H1 (cell line): ENCODE measurements at regions not wholly inside any gene's neighbourhood (a gene's known extent, or its start where the extent isn't known, plus 50 kb on each side); places are given as distances from the start of the nearest gene placed in this dataset.

Experiments
- CTCF ChIA-PET: fragments of 300-600 bp; sonication (Branson Sonifier 250); formaldehyde crosslinking; loops from one replicate; lab custom pipeline; 2021; ENCODE audit not compliant: partially characterized antibody; lab: Charles Lee
- POLR2A ChIA-PET: fragments of 300-600 bp; sonication (Branson Sonifier 250); formaldehyde crosslinking; loops from one replicate; lab custom pipeline; 2021; ENCODE audit warnings: inconsistent platforms; ENCODE audit not compliant: partially characterized antibody; lab: Charles Lee
- DNase-seq, 2 experiments: peaks; one replicate each; pipeline versions ENCODE4 v3.0.0 to v3.0.0-alpha.2; 2010 to 2022; ENCODE audit warnings: low spot score in 2 of 2, low read depth in 1 of 2, mixed read lengths in 1 of 2
- FAIRE-seq: peaks from 2 replicates; lab custom pipeline; 2011; peaks lifted over from hg19 to GRCh38; lab: Jason Lieb, UNC
- H2AFZ ChIP-seq: 2 replicates; pipeline ENCODE4 v1.8.1; 2012; ENCODE audit warnings: low read length, inconsistent platforms
- H2AK5ac ChIP-seq: 2 replicates; pipeline ENCODE4 v1.6.1; 2013; ENCODE audit warnings: low read depth, low read length
- H2BK120ac ChIP-seq: replicated peaks from 2 replicates; pipeline ENCODE3; 2013; ENCODE audit warnings: low read depth, low read length, inconsistent platforms
- H2BK12ac ChIP-seq: 2 replicates; pipeline ENCODE4 v1.6.1; 2013; ENCODE audit warnings: low read depth, low read length
- H2BK15ac ChIP-seq: 2 replicates; pipeline ENCODE4 v1.6.1; 2013; ENCODE audit warnings: low read length
- H2BK20ac ChIP-seq: 2 replicates; pipeline ENCODE4 v1.6.1; 2013; ENCODE audit warnings: low read length
- H2BK5ac ChIP-seq: 2 replicates; pipeline ENCODE4 v1.6.1; 2013; ENCODE audit warnings: low read depth, low read length
- H3K14ac ChIP-seq: 2 replicates; pipeline ENCODE4 v1.6.1; 2013; ENCODE audit warnings: inconsistent platforms; ENCODE audit not compliant: insufficient read length
- H3K18ac ChIP-seq: 2 replicates; pipeline ENCODE4 v1.6.1; 2013; ENCODE audit warnings: low read length; ENCODE audit errors: extremely low read depth
- H3K23ac ChIP-seq: 2 replicates; pipeline ENCODE4 v1.6.1; 2013; ENCODE audit warnings: inconsistent platforms; ENCODE audit not compliant: insufficient read length
- H3K23me2 ChIP-seq: 2 replicates; pipeline ENCODE4 v1.6.1; 2013; ENCODE audit warnings: low read depth, low read length
- H3K27ac ChIP-seq: 2 replicates; pipeline ENCODE4 v1.6.1; 2011; ENCODE audit warnings: low read depth, low read length, inconsistent platforms
- H3K27me3 ChIP-seq, 4 experiments: replicated peaks in 1 of 4; 1 replicate in 1 of 4; 2 replicates in 3 of 4; pipeline versions ENCODE4 v1.6.1 to v1.8.1; 2011 to 2013; ENCODE audit warnings: low read length in 3 of 4, mild to moderate bottlenecking in 3 of 4, inconsistent platforms in 2 of 4, mixed read lengths in 2 of 4, moderate library complexity in 1 of 4; ENCODE audit not compliant: control insufficient read depth in 3 of 4, insufficient read depth in 3 of 4; ENCODE audit errors: extremely low read depth in 1 of 4
- H3K36me3 ChIP-seq, 4 experiments: 2 replicates each; pipeline versions ENCODE4 v1.6.1 to v1.8.1; 2011 to 2013; ENCODE audit warnings: mild to moderate bottlenecking in 4 of 4, low read length in 3 of 4, moderate library complexity in 2 of 4, control low read depth in 1 of 4, inconsistent platforms in 1 of 4; ENCODE audit not compliant: insufficient read depth in 4 of 4, control insufficient read depth in 2 of 4
- H3K4ac ChIP-seq: replicated peaks from 2 replicates; pipeline ENCODE3; 2013; ENCODE audit warnings: low read length, low read depth, mixed read lengths, inconsistent platforms; ENCODE audit not compliant: insufficient read length
- H3K4me1 ChIP-seq, 4 experiments: replicated peaks in 1 of 4; 1 replicate in 1 of 4; 2 replicates in 3 of 4; pipeline versions ENCODE4 v1.6.1 to v1.8.1; 2011 to 2013; ENCODE audit warnings: low read length in 3 of 4, inconsistent platforms in 2 of 4, mixed read lengths in 1 of 4; ENCODE audit not compliant: insufficient read depth in 4 of 4, control insufficient read depth in 3 of 4
- H3K4me2 ChIP-seq, 2 experiments: 2 replicates each; pipeline versions ENCODE4 v1.6.1 to v1.8.1; 2011 to 2013; ENCODE audit warnings: low read depth in 2 of 2, low read length in 2 of 2, control low read depth in 1 of 2, inconsistent platforms in 1 of 2, mild to moderate bottlenecking in 1 of 2; ENCODE audit not compliant: insufficient read depth in 1 of 2
- H3K4me3 ChIP-seq, 4 experiments: fragments of 200-600, 300-600 bp in 1 of 4; sonication (generic), shearing (Covaris generic), sonication (Bioruptor Twin) in 1 of 4; 2 replicates each; pipeline versions ENCODE4 v1.5.1 to v1.8.1; 2011 to 2016; ENCODE audit warnings: low read length in 4 of 4, low read depth in 3 of 4, control low read depth in 2 of 4, inconsistent platforms in 2 of 4, mild to moderate bottlenecking in 2 of 4, mixed read lengths in 1 of 4, moderate library complexity in 1 of 4; ENCODE audit not compliant: insufficient read depth in 2 of 4; ENCODE audit errors: extremely low read depth in 1 of 4
- H3K56ac ChIP-seq: replicated peaks from 2 replicates; pipeline ENCODE3; 2013; ENCODE audit warnings: low read depth, mild to moderate bottlenecking, mixed read lengths, low read length, inconsistent platforms; ENCODE audit not compliant: insufficient read length
- H3K79me1 ChIP-seq: 2 replicates; pipeline ENCODE4 v1.6.1; 2013; ENCODE audit warnings: low read depth, low read length, control low read depth
- H3K79me2 ChIP-seq, 2 experiments: 2 replicates each; pipeline versions ENCODE4 v1.6.1 to v1.8.1; 2012 to 2013; ENCODE audit warnings: low read length in 2 of 2, mild to moderate bottlenecking in 2 of 2, inconsistent platforms in 1 of 2; ENCODE audit not compliant: insufficient read depth in 2 of 2, control insufficient read depth in 1 of 2
- H3K9ac ChIP-seq, 4 experiments: replicated peaks in 1 of 4; 1 replicate in 1 of 4; 2 replicates in 3 of 4; pipeline versions ENCODE4 v1.6.1 to v1.8.1; 2011 to 2013; ENCODE audit warnings: low read depth in 3 of 4, low read length in 3 of 4, control low read depth in 2 of 4, mild to moderate bottlenecking in 2 of 4, moderate library complexity in 2 of 4, inconsistent platforms in 1 of 4; ENCODE audit errors: extremely low read depth in 1 of 4
- H3K9me3 ChIP-seq, 2 experiments: 2 replicates each; pipeline versions ENCODE4 v1.6.1 to v1.8.1; 2012 to 2013; ENCODE audit warnings: mild to moderate bottlenecking in 2 of 2, moderate library complexity in 2 of 2, control low read depth in 1 of 2, inconsistent platforms in 1 of 2, low read depth in 1 of 2, low read length in 1 of 2, mixed read lengths in 1 of 2; ENCODE audit not compliant: insufficient read depth in 2 of 2
- H4K20me1 ChIP-seq, 2 experiments: replicated peaks in 1 of 2; 2 replicates each; pipeline versions ENCODE3 to v1.8.1; 2011 to 2013; ENCODE audit warnings: inconsistent platforms in 2 of 2, low read length in 2 of 2, mild to moderate bottlenecking in 1 of 2; ENCODE audit not compliant: insufficient read depth in 2 of 2, control insufficient read depth in 1 of 2
- H4K5ac ChIP-seq: 2 replicates; pipeline ENCODE4 v1.6.1; 2013; ENCODE audit warnings: low read length, low read depth, mixed read lengths, inconsistent platforms; ENCODE audit not compliant: insufficient read length
- H4K8ac ChIP-seq: 2 replicates; pipeline ENCODE4 v1.8.0; 2013; ENCODE audit warnings: mild to moderate bottlenecking, moderate library complexity, low read length, inconsistent platforms; ENCODE audit not compliant: insufficient read depth; ENCODE audit errors: extremely low read depth
- H4K91ac ChIP-seq: replicated peaks from 2 replicates; pipeline ENCODE3; 2013; ENCODE audit warnings: low read length, mixed read lengths, inconsistent platforms; ENCODE audit not compliant: insufficient read length
- CBX5 ChIP-seq: fragments of 300-800, 300-1000 bp; sonication (generic); IDR thresholded peaks from 2 replicates; pipeline ENCODE4 v1.7.1; 2016; ENCODE audit warnings: antibody characterized with exemption, low read length, low read depth
- CEBPB ChIP-seq: IDR thresholded peaks from 2 replicates; pipeline ENCODE4 v1.6.1; 2012; ENCODE audit warnings: low read depth, low read length
- FOSL1 ChIP-seq: IDR thresholded peaks from 2 replicates; pipeline ENCODE4 v1.6.1; 2011; ENCODE audit warnings: mild to moderate bottlenecking, low read depth, low read length, moderate library complexity; ENCODE audit not compliant: insufficient read depth
- GTF2F1 ChIP-seq: IDR thresholded peaks from 2 replicates; pipeline ENCODE4 v1.6.1; 2012; ENCODE audit warnings: low read depth, low read length, improper control_type of control experiment, borderline replicate concordance
- KDM4A ChIP-seq: IDR thresholded peaks from one replicate; pipeline ENCODE4 v1.7.1; 2012; ENCODE audit warnings: low read depth, mild to moderate bottlenecking, moderate library complexity, low read length, inconsistent platforms; ENCODE audit not compliant: severe bottlenecking
- MAX ChIP-seq: IDR thresholded peaks from 2 replicates; pipeline ENCODE4 v1.6.1; 2012; ENCODE audit warnings: inconsistent platforms
- POLR2AphosphoS5 ChIP-seq: IDR thresholded peaks from 2 replicates; pipeline ENCODE4 v1.6.1; 2011; ENCODE audit warnings: low read depth, low read length
- POU5F1 ChIP-seq: IDR thresholded peaks from 2 replicates; pipeline ENCODE4 v1.6.1; 2011; ENCODE audit warnings: low read depth, mild to moderate bottlenecking, low read length, moderate library complexity
- RNF2 ChIP-seq: fragments of 200-900, 300-1000 bp; sonication (generic); IDR thresholded peaks from 2 replicates; pipeline ENCODE4 v1.7.1; 2016; ENCODE audit warnings: borderline replicate concordance, low read depth, mild to moderate bottlenecking, antibody characterized with exemption, low read length; ENCODE audit not compliant: poor library complexity, severe bottlenecking; ENCODE audit errors: missing control alignments
- WGBS, 2 experiments: shearing (Covaris generic) in 1 of 2; methylation state at CpG; one replicate each; pipeline versions ENCODE4 v1.1.6 to v1.1.7; 2013 to 2015; ENCODE audit warnings: low lambda C conversion rate in 2 of 2, mixed read lengths in 2 of 2, inconsistent platforms in 1 of 2, low coverage in 1 of 2, missing lambda C conversion rate in 1 of 2; ENCODE audit not compliant: insufficient replicate concordance in 2 of 2, insufficient coverage in 1 of 2, insufficient read length in 1 of 2; ENCODE audit errors: extremely low coverage in 1 of 2, missing lambda C conversion rate in 1 of 2; 5-methylcytosine and 5-hydroxymethylcytosine counted together
- TF ChIP-seq, protein P1 (sequence below): IDR thresholded peaks from 2 replicates; pipeline ENCODE4 v1.6.1; 2012; ENCODE audit warnings: inconsistent platforms
- TF ChIP-seq, protein P2 (sequence below): IDR thresholded peaks from 2 replicates; pipeline ENCODE4 v1.6.1; 2012; ENCODE audit warnings: low read length, inconsistent platforms

DNA sequence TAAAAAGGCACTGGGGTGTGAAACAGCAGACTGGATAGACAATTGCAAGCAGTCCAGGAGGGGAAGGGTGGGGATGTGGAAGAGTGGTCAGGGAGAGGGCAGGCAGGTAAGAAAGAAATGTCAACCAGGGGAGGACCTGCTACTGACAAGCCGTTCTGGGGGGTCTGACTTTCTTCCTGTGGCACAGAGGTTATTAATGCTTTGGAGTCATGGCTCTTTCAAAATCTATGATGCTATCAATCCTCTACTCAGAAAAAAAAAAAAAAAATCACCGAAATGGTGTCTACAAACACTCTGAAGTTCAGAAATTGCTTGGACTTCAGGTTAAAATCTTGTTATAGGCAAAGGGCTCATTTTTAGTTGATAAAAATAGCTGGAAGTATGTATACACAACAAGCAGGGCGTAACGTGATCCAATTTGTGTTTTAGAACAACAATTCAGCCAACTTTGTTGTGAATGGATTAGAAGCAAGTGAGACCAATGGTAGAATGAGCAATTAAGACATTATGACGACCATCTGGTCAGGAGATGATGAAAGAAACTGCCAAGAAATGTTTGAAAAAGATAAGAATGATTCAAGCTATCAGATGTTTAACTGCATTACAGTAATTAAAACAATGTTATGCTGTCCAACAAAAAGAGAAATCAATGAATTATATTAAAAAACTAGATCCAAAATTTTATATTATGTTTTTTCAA lies 255.2 kb downstream of the DEPDC1B start:
- no peak overlapping the region for H3K9ac ChIP-seq
- H3K79me2 ChIP-seq = no peaks in the 10 kb centered on the region
- H3K14ac ChIP-seq = no peak overlapping the region
- H3K23me2 ChIP-seq = no peaks in the 10 kb centered on the region
- DNase-seq (no peak), FAIRE-seq (no peak)
- no peak overlapping the region for H3K27ac ChIP-seq
- no peak overlapping the region for H2BK15ac ChIP-seq
- no peak overlapping the region for H3K4me3 ChIP-seq
- CTCF ChIA-PET = no interaction called here
- H4K5ac ChIP-seq = no peak overlapping the region
- no peak overlapping the region for H3K4me2 ChIP-seq
- POLR2A ChIA-PET = no interaction called here
- H2AK5ac ChIP-seq = no peak overlapping the region
- H3K56ac ChIP-seq = no peak overlapping the region
- H3K36me3 ChIP-seq = no peaks in the 10 kb centered on the region
- no peaks in the 10 kb centered on the region for H3K9me3 ChIP-seq
- WGBS, 2 experiments = 82% methylated on average over 5 of the region's 5 CpGs; no CpG with 5 or more reads in 1 of the 2 experiments
- H4K91ac ChIP-seq = no peak overlapping the region
- H2BK12ac ChIP-seq = no peak overlapping the region
- no peak overlapping the region for H4K8ac ChIP-seq
- no peak overlapping the region for H3K4ac ChIP-seq
- H3K79me1 ChIP-seq = no peaks in the 10 kb centered on the region
- no peaks in the 10 kb centered on the region for H3K4me1 ChIP-seq
- no peak overlapping the region for H2BK120ac ChIP-seq
- no peak overlapping the region for H3K23ac ChIP-seq
- no peaks in the 10 kb centered on the region for H3K27me3 ChIP-seq
- H3K18ac ChIP-seq = no peak overlapping the region
- no peak overlapping the region for H2AFZ ChIP-seq
- no peak overlapping the region for H2BK20ac ChIP-seq
- H4K20me1 ChIP-seq = no peaks in the 10 kb centered on the region
- H2BK5ac ChIP-seq = no peak overlapping the region
- TF ChIP-seq RNF2 = no peak
- TF ChIP-seq, protein P1, sequence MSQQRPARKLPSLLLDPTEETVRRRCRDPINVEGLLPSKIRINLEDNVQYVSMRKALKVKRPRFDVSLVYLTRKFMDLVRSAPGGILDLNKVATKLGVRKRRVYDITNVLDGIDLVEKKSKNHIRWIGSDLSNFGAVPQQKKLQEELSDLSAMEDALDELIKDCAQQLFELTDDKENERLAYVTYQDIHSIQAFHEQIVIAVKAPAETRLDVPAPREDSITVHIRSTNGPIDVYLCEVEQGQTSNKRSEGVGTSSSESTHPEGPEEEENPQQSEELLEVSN = no peak
- no peak for TF ChIP-seq FOSL1
- TF ChIP-seq POLR2AphosphoS5 = no peak
- no peak for TF ChIP-seq GTF2F1
- no peak for TF ChIP-seq KDM4A
- no peak for TF ChIP-seq CBX5
- TF ChIP-seq MAX = no peak
- TF ChIP-seq CEBPB = no peak
- TF ChIP-seq, protein P2, sequence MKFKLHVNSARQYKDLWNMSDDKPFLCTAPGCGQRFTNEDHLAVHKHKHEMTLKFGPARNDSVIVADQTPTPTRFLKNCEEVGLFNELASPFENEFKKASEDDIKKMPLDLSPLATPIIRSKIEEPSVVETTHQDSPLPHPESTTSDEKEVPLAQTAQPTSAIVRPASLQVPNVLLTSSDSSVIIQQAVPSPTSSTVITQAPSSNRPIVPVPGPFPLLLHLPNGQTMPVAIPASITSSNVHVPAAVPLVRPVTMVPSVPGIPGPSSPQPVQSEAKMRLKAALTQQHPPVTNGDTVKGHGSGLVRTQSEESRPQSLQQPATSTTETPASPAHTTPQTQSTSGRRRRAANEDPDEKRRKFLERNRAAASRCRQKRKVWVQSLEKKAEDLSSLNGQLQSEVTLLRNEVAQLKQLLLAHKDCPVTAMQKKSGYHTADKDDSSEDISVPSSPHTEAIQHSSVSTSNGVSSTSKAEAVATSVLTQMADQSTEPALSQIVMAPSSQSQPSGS = no peak
- TF ChIP-seq POU5F1 = no peak
